GM21825 (cell line): ENCODE measurements at regions not wholly inside any gene's neighbourhood (a gene's known extent, or its start where the extent isn't known, plus 50 kb on each side); places are given as distances from the start of the nearest gene placed in this dataset.
A peak's percentile ranks its signal among the peaks of the same experiment; 100 is the strongest.
"Not testable (repeated sequence)": the region's sequence is repeated elsewhere in the genome, so short reads cannot be mapped to it uniquely, and the experiment has no call there.

Source experiments
- ATAC-seq: cut with Tn5 transposase; IDR thresholded peaks from one replicate; pipeline ENCODE4 v1.9.1; 2021; ENCODE audit warnings: mild to moderate bottlenecking, moderate library complexity; ENCODE audit not compliant: unreplicated experiment

- no peak for ATAC-seq
Measured at GRCh38 chr1:238329671-238330070, 438.9 kb upstream of the ZP4 start.

- not testable (repeated sequence) for ATAC-seq
Measured at GRCh38 chr1:238327033-238327432, 436.3 kb upstream of the ZP4 start.

- not testable (repeated sequence) for ATAC-seq
Measured at GRCh38 chr1:238326479-238326878, 435.8 kb upstream of the ZP4 start.

GRCh38 chr1:238324211-238324864 lies 433.6 kb upstream of the ZP4 start:
- no peak for ATAC-seq

GRCh38 chr1:238323490-238323889 lies 432.8 kb upstream of the ZP4 start:
- no peak for ATAC-seq

GRCh38 chr1:238319957-238320356 lies 429.2 kb upstream of the ZP4 start:
- no peak for ATAC-seq

GRCh38 chr1:238318294-238319110 lies 427.8 kb upstream of the ZP4 start:
- no peak for ATAC-seq

GRCh38 chr1:238312969-238313368 lies 422.2 kb upstream of the ZP4 start:
- no peak for ATAC-seq

- ATAC-seq = no peak
Measured at GRCh38 chr1:238306411-238306810, 415.7 kb upstream of the ZP4 start.

- no peak for ATAC-seq
Measured at GRCh38 chr1:238302646-238303045, 411.9 kb upstream of the ZP4 start.

- ATAC-seq = no peak
Measured at GRCh38 chr1:238296371-238296770, 405.6 kb upstream of the ZP4 start.

GRCh38 chr1:238293075-238293474 lies 402.4 kb upstream of the ZP4 start:
- ATAC-seq = no peak

- ATAC-seq = no peak
Measured at GRCh38 chr1:238281418-238281817, 390.7 kb upstream of the ZP4 start.

- ATAC-seq = no peak
Measured at GRCh38 chr1:238279694-238280380, 389.1 kb upstream of the ZP4 start.

GRCh38 chr1:238272145-238272544 lies 381.4 kb upstream of the ZP4 start:
- no peak for ATAC-seq

GRCh38 chr1:238265866-238266265 lies 375.1 kb upstream of the ZP4 start:
- no peak for ATAC-seq

GRCh38 chr1:238264951-238265350 lies 374.2 kb upstream of the ZP4 start:
- ATAC-seq = no peak

- no peak for ATAC-seq
Measured at GRCh38 chr1:238258510-238258909, 367.8 kb upstream of the ZP4 start.

GRCh38 chr1:238257018-238257621 lies 366.4 kb upstream of the ZP4 start:
- no peak for ATAC-seq

GRCh38 chr1:238254935-238255334 lies 364.2 kb upstream of the ZP4 start:
- no peak for ATAC-seq

GRCh38 chr1:238252033-238252802 lies 361.5 kb upstream of the ZP4 start:
- ATAC-seq = peak; percentile 81
